Brain microvascular endothelial cell (primary cell): ENCODE measurements at regions not wholly inside any gene's neighbourhood (a gene's known extent, or its start where the extent isn't known, plus 50 kb on each side); places are given as distances from the start of the nearest gene placed in this dataset.

Experiments used
- DNase-seq: peaks from one replicate; pipeline ENCODE4 v3.0.0-alpha.2; 2020
- H3K27ac ChIP-seq: fragments of 250-450 bp; sonication (Bioruptor Pico); 2 replicates; pipeline ENCODE4 v1.5.1; 2020; ENCODE audit warnings: mild to moderate bottlenecking, moderate library complexity
- H3K27me3 ChIP-seq: fragments of 250-450 bp; sonication (Bioruptor Pico); replicated peaks from 2 replicates; pipeline ENCODE4 v1.5.1; 2020; ENCODE audit warnings: mild to moderate bottlenecking
- H3K36me3 ChIP-seq: fragments of 250-450 bp; sonication (Bioruptor Pico); replicated peaks from 2 replicates; pipeline ENCODE4 v1.5.1; 2020; ENCODE audit warnings: mild to moderate bottlenecking
- H3K4me3 ChIP-seq: 2 replicates; pipeline ENCODE4 v1.5.1; 2011; ENCODE audit warnings: low read depth, mild to moderate bottlenecking, control low read depth, low read length, moderate library complexity
- CTCF ChIP-seq: IDR thresholded peaks from 2 replicates; pipeline ENCODE4 v1.5.1; 2011; ENCODE audit warnings: low read depth, mild to moderate bottlenecking, moderate library complexity, low read length, control low read depth, inconsistent platforms; ENCODE audit errors: missing control alignments
- in situ Hi-C: cut with HindIII; loops from 2 replicates; pipeline ENCODE4 v1.10.0; 2017; ENCODE audit warnings: low sequenced_read_pairs, low pct_ligation_motif_present

DNA sequence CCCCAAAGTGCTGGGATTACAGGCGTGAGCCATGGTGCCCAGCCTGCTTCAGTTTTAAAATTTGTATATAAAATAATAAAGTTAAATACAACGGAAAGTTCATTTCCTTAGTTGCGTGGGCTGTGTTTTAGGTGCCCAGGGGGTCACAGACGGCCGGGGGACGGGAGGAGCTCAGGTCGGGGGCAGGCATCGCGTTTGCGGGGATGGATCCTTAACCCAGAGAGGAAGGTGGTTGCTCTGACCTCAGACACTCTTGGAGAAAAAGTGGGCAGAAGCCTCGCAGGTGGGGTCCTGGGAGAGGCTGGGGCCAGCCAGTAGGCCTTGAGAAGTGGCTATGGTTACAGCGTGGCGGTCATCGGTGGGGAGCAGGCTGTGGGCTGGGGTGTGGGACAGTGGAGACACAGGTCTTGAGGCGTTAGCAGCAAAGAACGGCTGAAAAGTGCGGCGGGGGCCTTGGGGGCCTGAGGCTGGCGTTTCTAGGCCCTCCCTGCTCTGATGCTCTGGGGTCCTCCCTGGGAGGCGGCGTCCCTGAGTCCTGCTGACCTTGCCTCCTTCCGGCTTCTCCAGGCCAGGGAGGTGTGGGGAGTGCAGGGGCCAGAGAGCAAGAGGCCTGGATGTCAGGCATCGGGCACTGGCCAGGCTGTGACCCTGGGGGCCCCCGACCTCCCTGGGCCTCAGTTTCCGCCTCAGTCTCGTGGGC lies 54.4 kb downstream of the UNCX start:
- DNase-seq, result no peak
- peaks cover 34% of the 10 kb centered on the region for H3K27me3 ChIP-seq
- in situ Hi-C loops, result no loop called here
- no peak overlapping the region for H3K27ac ChIP-seq
- H3K4me3 ChIP-seq, result no peak overlapping the region
- no peaks in the 10 kb centered on the region for H3K36me3 ChIP-seq
- TF ChIP-seq CTCF, result no peak

GRCh38 chr7:1287752-1288201 lies 55.1 kb downstream of the UNCX start:
- no peaks in the 10 kb centered on the region for H3K36me3 ChIP-seq
- H3K27me3 ChIP-seq, result peaks cover 34% of the 10 kb centered on the region
- no peak overlapping the region for H3K4me3 ChIP-seq
- TF ChIP-seq CTCF, result no peak
- no peak overlapping the region for H3K27ac ChIP-seq
- no peak for DNase-seq
- in situ Hi-C loops, result no loop called here

GRCh38 chr7:1288390-1288995 lies 55.8 kb downstream of the UNCX start:
- in situ Hi-C loops, result no loop called here
- Histone ChIP-seq H3K27ac (no peak overlapping the region), H3K27me3 (peaks cover 34% of the 10 kb centered on the region), H3K4me3 (no peak overlapping the region), H3K36me3 (no peaks in the 10 kb centered on the region)
- DNase-seq, result no peak
- no peak for TF ChIP-seq CTCF

DNA sequence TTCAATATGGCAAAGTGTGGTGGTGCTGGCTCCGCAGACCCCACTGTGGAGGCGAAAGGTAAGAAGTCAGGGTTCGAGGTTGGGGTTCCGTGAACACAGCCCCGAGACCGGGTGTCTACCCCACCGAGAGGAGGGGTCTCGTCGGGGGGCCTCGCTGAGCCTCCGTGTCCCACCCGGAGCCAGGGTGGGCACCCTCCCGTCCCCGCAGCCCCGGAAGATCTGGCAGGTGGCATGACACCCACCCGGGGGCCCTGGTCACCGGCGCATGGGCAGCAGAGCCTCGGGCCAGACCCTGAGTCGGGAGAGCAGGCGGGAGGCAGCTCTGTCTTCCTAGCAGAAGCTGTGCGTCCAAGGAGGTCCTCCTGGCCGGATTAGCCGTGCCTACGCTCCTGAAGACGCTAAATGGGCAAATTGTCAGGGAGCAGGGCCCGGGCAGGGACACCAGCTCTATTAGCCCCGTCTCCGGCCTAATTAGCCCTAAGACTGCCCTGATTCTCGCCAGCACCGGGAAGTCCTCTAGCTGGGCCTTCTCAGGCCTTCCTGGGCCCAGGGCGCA lies 56.4 kb downstream of the UNCX start:
- H3K27ac ChIP-seq, result no peak overlapping the region
- TF ChIP-seq CTCF, result no peak
- DNase-seq, result no peak
- H3K4me3 ChIP-seq, result no peak overlapping the region
- no peaks in the 10 kb centered on the region for H3K36me3 ChIP-seq
- H3K27me3 ChIP-seq, result peaks cover 34% of the 10 kb centered on the region
- in situ Hi-C loops, result no loop called here

DNA sequence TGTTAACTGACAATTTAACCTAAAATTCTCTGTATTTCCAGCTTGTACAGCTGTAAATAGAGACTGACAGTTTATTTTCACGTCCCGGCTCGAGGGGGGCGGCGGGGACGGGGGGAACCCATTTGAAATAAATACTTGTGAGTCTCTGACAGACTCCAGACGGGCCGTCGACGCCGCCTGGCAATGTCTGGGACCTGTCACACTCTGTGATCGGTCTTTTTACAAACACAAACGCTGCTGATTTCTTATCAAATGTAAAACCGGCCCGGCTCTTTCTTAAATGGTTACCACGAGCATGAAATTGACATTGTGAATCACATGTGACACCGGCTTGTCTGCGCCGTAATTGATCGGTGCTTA lies 57.0 kb downstream of the UNCX start:
- Histone ChIP-seq H3K27me3 (peaks cover 34% of the 10 kb centered on the region), H3K27ac (no peak overlapping the region), H3K4me3 (no peak overlapping the region), H3K36me3 (no peaks in the 10 kb centered on the region)
- TF ChIP-seq CTCF, result no peak
- in situ Hi-C loops, result no loop called here
- DNase-seq, result no peak
